Stimulated activated CD8-positive, alpha-beta memory T cell treated with anti-CD3 and anti-CD28 coated beads, Interleukin-2, amount 100 ng/mL, for 48 hours (primary cell): ENCODE measurements at regions not wholly inside any gene's neighbourhood (a gene's known extent, or its start where the extent isn't known, plus 50 kb on each side); places are given as distances from the start of the nearest gene placed in this dataset.

Experiments
- DNase-seq, 2 donors: peaks; one replicate each; pipeline ENCODE4 v3.0.0-alpha.2; 2020; ENCODE audit warnings: low read depth in 2 of 2

DNA sequence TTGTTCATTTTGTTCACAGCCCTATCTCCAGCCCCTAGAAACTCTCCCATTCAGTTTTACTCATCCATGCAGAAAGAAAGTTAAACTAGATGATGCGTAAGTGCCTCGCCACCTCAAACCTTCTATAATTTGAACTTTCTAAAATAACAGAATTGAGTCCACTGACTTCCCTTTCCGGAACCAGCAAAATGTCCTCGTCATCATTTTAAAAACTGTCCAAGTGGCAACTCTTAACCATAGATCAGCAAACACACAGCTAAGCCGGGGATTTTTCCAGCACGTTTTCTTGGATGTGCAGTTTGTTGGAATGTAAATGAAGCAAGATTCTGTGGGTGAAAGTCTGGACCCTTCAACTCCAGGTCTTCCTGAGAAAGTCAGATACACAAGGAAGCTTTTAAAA is 369.7 kb upstream of the ERCC4 start:
- DNase-seq: no peak

DNA sequence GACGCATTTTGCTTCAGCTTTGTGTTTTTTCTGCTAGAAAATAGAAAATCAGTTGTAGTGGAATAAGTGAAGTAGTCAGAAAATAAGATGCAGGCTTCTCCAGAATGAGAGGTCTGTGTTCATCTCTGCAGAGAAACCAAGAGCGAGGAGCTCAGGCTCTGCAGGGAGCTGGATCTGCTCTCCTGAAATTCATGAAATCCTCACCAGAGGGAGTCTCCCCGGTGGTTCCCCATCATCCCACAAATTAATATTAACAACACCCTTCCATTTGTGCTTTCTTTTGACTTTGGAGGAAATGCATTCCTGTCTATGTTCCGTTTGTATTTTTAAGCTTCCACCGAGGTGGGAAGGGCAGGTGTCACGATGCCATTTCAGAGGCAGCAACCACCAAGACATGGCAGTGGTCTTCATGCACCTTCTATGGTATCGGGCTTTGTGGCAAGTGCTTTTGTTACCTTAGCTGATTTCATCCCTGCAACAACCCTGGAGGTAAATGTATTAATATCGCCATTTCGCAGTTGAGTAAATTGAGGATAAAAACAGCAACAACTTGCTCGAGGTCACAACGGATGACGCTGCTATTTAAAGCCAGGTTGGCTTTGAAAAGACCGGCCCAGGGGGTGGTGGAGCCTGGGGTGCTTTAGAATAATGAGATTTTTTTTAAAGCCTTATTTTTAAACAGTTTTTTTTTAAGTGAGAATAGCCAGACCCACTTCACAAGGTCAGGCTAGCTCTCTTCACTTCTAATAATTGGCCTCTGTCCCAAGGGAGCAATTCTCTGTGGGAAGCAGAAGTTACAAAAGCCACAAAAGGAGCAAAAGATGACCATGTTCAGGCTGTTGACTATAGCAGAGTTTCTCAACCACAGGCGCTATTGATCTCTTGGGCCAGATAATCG is 367.6 kb upstream of the ERCC4 start:
- no peak for DNase-seq

DNA sequence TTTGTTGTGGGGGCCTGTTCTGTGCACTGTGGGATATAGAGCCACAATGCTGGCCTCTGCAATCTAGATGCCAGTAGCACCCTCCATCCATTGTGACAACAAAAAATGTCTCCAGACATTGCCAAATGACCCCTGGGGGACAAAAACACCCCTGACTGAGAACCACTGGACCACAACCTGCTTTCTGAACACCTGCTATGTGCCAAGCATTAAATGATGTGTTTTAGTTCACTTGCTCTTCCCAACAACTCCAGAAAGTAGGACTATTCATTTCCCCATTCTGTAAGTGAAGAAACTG is 367.0 kb upstream of the ERCC4 start:
- no peak for DNase-seq

DNA sequence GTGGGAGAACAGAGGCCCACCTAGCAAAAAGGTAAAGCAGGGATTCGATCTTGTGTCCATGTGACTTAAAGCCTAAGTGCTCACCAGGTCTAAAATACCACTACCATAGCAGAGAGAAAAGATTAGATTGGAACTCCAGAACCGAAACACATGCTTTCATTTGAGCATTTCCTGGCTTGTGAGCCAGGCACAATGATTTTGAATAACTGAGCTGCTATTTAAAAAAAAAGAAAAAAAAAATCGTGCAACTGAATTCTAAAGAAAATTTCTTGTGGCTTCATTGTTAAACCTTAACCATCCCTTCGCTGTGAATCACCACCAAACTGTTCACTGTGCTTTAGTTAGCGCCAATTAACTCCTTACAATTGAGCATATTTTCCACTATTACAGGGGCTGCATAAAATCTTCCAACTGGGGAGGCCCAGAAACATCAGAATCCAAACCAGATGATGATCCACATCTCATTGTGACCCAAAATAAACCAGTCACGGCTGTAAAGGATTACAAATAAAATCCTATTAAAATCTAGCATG is 366.4 kb upstream of the ERCC4 start:
- DNase-seq: no peak

DNA sequence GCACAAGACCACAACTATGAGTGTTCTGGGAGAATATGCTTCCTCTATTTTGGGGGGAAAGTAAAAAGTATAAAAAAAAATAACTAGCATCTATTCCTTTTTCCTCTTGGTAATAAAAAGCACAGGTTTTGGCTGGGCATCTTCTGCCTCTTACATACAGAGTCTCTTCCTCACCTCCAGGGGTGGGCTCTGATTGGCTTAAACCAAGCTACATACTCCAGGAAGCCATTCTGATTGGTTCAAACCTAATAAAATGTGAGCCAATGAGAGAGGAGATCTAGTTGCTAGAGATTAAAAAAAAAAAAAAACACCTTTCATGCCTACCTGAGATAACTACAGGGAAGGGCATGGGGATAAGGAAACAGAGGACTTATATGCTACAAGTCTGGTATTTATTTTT is 365.9 kb upstream of the ERCC4 start:
- DNase-seq: no peak

DNA sequence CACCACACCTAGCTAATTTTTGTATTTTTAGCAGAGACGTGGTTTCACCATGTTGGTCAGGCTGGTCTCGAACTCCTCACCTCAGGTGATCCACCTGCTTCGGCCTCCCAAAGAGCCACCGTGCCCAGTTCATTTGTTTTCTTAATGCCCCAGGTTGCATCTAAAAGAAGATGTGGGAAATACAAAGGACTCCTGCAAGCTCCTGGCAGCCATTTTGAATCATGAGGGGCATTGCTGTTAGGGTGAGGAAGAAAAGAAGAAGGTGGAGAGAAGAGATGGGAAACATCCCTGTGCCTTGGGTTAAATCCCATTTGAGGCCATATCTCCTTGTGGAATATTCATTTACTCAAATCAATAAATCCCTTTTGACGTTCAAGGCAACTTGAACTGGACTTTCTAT is 365.3 kb upstream of the ERCC4 start:
- DNase-seq: no peak

DNA sequence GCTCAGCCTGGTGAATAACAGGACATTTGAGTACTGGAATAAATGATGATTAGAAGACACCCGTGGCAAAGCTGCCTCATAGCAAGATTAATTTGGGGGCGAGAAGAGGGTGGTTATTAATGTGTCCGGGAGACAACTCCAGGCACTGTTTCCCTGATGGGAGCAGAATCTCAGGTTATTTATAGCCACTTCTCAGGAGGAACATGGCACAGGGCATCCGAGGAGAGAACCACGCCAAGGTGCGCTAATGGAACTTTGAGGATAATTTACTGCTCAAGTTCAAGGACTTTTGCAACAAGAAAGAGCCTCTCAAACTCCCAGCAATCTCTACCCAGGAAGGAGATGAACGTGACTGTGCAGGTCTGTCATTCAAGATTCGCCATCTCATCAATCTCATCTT is 362.5 kb upstream of the ERCC4 start:
- DNase-seq: no peak

DNA sequence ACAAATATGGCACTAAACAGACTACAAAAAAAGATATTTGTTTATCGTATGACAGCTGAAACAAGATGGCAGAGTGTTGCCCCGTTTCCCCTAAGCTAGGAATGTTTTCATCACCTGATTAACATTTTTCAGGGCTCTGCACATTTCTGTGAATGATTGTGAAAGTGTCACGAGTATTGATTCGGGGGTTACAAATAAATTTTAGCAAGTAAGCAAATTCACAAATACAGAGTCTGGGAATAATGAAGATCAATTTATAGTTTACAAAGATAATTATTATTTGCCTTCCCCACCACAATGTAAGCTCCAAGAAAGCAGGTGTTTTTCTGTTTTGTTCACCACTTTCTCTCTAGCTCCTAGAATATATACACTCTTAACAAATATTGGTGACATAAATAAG is 361.2 kb upstream of the ERCC4 start:
- no peak for DNase-seq

DNA sequence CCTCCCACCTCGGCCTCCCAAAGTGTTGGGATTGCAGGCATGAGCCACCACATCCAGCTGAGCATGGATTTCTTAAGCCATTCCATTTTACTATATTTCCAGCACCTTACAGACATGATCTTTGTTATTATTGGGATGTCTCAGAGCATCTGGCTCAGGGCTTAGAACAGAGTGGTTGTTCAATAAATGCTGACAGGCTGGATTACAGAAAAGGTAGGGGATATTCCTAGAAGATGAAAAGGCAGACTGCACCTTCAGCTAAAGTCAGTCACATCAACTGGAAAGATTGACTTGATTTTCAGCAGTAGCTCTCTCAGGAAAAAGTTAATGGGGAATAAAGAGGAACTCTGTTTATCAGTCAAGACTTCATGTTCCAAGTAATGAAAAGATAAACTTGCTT is 360.3 kb upstream of the ERCC4 start:
- no peak for DNase-seq

DNA sequence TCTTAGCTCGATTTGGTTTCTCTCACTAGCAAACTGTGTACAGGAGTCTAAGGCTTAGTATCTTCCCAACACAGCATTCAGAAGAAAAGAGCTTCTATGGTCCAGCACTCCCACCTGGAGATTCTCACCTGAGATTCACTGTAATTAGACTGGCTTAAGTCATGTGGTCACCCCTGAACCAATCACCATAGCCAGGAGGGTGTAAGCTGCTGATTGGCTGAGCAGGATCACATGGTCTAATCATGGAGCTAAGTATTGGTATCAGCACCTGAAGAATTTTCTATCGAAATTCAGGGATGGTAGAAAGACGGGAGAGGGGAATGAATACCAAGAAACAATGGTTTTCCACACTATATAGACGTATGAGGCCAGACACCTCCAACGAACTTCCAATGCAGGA is 359.8 kb upstream of the ERCC4 start:
- DNase-seq: no peak

DNA sequence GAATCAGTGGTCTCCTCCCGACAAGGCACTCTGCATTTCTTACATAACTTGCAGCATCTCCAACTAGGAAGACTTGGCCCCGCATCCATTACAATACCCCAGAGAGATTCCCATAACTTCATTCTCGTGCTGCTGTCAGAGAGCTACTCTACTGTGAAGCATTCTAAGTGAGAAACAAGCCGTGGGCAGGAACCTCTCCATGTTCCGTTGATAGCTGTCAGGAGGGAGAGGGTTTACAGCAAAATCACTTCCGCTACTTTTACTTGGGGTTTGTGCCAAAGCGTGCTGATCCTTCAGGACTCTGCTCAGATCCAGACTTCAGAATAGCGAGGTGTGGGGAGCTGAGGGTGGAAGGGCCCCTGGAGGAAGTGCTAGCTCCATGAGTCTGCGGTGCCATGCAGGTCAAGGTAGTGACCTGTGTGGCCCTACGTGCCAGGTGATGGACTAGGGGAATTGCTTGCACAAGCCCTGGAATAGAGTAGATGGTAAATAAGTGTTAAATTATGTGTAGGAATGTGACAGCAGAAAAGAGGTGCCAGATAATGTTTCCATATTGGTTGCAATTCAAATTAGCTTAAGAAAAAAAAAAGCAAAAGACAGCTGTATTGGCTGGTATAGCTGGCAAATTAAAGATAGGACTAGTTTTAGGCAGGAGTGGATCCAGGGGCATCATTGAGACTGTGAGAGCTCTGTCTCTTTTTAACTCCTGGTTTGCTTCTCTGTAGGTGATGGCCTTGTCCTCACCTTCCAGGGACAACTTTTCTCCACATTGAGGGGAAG is 358.5 kb upstream of the ERCC4 start:
- no peak for DNase-seq

DNA sequence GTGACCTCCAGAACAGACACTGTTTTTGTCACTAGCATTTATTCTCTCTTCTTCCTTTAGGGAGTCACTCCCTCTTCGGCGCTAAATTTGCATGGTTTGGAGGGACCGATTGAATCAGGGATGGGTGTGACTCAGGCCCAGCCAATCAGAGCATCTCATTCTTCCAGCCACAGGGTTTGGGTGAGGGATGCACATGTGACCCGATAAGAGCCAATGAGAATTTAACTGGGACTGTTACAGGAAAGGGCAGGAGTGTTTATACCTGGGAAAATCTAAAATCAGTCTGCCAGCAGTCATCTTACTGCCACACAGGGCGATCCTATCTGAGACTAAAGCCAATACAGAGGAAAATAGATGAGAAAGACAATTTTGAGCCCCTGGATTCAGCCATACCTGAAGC is 351.2 kb upstream of the ERCC4 start:
- DNase-seq: no peak

DNA sequence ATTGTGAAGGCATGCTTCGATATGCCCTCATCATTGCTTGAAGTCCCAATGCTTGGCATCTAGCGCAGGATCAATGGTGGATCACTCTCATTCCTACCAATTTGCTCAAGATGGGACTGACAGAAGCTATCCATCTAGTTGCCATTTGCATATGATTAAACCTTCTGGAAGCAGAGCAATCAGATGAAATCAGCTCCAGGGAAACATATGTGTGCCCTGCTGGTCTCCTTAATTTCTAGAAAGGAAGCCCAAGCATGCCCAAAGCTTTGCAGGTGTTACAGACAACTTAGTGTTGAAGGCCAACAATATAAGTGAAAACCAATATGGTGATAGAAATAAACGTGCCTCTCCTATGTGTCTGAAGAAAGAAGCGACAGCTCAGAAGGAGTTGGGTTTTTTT is 350.0 kb upstream of the ERCC4 start:
- DNase-seq: no peak

DNA sequence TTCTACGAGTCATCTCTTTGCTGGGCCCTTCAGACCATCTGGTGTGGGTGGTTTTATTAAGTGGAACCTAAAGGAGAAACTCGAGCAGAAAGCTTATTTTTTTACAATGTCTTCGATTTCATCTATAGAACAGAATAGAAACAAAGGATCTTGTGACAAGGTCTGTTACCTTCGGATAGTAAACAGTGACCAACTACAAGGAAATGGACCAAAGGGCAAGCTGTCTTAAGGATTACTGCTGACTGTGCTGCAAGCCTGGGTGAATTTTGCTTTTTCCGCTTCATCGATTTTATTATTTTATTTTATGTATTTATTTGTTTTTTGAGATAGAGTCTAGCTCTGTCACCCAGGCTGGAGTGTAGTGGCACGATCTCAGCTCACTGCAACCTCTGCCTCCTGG is 348.9 kb upstream of the ERCC4 start:
- no peak for DNase-seq

DNA sequence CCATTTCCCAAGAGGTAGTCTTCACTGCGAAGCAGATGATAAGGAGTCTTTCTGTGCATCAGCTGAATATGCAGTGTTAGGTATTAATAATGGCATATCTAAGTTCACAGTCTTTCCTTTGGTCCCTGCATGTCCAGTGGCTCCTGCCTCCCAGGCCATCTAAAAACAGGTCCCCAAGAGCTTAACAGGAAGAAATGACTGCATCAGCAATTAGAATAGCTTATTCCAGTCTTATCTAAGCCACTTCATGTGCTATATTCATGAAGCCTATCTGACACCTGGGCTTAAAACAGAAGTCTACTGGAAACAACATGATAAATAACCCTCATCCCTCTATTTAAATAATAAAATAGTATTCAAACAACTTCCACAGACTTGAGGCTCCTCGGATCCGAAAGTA is 346.1 kb upstream of the ERCC4 start:
- no peak for DNase-seq

DNA sequence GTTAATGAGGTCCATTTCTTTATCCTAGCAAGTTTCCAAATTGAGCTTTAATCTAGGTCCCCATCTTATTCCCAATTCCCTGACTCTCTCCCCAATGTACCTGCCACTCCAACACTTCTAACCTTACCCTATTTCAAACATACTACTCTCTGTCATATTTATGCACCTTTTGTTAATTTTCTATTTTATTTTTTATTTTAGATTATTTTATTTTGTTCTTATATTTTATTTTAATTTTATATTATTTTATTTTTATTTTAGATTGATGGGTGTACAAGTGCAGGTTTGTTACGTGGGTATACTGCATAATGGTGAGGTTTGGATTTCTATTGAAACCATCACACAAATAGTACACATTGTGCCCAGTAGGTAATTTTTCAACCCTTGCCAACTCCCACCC is 333.9 kb upstream of the ERCC4 start:
- no peak for DNase-seq

DNA sequence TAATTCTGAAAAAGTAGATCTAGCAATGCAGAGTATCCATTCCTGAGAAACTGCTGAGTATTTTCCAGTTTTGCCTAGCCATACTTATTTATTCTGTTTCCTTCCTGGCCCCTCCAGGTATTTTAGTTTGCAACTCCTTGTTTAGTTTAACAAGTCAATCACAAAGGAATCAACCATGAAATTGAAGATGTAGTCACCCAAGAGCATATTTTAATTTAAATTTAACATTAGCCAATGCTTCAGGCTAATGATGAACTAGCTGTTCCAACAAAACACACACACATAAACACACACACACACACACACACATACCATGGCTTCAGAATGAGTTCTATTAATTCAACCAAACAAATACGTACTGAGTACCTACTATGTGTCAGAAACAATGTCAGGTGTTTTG is 332.8 kb upstream of the ERCC4 start:
- no peak for DNase-seq

DNA sequence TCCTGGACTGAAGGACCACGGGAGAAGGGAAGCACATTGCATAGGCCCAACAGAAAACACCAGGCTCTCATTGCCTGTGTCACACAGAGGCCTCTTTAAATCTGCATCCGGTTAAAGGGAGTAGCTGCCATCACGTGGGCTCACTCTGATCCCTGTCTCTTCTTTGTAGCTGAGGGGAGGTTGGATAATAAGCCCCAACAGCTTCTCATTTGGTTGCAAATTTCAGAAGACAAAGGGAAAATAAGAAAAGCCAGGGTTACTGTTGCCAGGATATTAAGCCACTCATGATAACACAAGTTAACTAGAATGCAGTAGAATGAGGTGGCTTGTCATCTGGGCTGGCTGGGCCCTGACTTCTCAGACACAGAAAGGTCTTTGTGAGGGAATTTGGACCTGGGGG is 325.1 kb upstream of the ERCC4 start:
- DNase-seq: no peak

DNA sequence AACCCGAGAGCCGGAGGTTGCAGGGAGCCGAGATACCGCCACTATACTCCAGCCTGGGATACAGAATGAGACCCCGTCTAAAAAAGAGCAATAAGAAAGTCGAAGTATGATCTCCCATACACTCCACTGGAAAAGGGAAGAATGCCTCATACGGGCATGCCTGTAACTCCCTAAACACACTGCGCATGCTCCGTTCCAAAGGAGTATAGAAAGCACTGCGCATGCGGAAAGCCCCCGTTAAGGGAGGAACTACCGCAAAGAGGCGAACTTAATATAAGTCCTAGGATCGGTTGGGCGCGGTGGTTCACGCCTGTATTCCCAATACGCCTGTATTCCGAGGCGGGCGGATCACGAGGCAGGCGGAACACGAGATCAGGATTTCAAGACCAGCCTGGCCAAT is 313.1 kb upstream of the ERCC4 start:
- no peak for DNase-seq

DNA sequence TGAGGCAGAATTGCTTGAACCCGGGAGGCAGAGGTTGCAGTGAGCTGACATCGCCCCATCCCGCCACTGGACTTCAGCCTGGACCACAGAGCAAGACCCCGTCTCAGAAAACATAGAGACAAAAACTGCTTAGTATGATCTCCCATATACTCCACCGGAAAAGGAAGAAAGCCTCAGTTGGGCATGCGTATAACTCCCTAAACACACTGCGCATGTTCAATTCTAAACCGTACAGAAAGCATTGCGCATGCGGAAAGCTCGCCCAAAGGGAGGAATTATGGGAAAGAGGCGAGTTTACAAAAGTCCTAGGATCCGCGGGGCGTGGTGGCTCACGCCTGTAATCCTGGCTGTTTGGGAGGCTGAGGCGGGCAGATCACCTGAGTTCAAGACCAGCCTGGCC is 312.7 kb upstream of the ERCC4 start:
- DNase-seq: no peak

DNA sequence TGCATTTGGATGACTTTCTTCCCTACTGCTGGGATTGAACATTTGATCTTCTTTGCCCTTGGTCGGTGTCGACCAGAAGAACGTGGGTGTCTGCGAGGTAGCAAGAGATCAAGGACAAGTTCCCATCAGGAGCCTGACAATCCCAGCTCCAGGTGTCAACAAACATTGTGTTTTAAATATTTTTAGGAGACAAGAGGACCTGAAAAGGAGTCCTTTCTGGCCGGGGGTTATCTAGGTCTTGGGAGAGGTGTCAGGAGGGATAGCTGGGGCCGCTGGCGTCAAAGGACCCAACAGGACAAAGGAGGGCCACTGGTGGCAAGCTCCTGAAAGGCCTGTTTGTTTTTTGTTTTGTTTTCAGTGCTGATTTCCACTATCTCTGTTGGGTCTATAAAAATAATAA is 308.4 kb upstream of the ERCC4 start:
- DNase-seq: no peak

DNA sequence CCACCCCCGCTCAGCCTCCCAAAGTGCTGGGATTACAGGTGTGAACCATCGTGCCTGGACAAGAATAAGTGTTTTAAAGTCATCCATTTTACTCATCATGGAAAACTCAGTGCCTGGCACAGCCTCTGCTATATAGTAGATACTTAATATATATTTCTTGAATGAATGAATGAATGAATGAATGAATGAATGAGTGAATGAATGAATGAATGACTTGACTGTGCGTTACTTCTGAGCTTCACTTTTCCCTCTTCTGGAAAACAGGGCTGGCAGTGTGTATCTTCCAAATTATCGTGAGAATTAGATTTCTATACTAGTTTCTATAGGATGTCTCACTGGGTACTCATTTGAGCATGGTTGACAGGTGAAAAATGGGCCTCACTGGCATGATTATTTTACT is 307.3 kb upstream of the ERCC4 start:
- DNase-seq: no peak

DNA sequence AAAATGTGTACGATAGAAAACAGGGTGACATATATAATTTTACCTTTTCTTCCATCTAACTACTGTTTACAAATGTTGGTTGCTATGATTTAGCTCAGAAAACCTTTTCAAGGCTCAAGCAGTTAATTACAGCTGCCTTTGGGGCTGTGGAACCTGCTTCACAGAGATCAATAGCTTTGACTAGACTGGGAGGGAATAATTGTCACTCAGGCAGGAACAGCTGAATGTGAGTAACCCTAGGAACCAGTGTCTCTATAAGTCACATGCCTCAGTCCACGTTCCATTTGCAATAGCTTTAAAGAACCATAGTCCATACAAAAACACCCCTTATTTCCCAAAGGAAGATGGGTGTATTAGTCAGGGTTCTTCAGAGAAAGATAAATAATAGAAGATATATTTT is 306.8 kb upstream of the ERCC4 start:
- no peak for DNase-seq
